ENCODE measurements at regions not wholly inside any gene's neighbourhood (a gene's known extent, or its start where the extent isn't known, plus 50 kb on each side); places are given as distances from the start of the nearest gene placed in this dataset.

DNA sequence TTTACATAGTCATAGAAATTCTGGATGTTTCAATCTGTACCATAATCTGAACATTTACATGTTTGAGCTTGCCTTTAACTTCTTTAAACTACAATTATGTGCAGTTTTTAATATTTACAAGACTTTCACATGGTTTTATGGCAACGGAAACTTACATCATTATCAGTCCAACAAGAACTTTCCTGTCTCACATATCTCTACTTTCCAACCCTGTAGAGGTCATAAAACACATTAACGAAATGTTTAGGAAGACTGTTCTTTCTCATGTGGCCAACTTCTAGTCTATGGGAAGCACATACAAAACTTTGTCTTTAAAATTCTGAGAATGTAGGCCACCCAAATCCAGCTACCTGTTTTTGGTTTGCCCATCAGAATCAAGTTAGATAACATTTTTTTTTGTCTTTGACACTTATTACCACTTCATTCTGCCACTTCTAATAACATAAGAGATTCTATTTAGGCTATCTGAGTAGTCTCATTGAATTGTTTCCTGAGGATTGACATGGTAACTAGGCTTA, 693.2 kb downstream of the KCNJ3 start:
- TF ChIP-seq, protein P1, sequence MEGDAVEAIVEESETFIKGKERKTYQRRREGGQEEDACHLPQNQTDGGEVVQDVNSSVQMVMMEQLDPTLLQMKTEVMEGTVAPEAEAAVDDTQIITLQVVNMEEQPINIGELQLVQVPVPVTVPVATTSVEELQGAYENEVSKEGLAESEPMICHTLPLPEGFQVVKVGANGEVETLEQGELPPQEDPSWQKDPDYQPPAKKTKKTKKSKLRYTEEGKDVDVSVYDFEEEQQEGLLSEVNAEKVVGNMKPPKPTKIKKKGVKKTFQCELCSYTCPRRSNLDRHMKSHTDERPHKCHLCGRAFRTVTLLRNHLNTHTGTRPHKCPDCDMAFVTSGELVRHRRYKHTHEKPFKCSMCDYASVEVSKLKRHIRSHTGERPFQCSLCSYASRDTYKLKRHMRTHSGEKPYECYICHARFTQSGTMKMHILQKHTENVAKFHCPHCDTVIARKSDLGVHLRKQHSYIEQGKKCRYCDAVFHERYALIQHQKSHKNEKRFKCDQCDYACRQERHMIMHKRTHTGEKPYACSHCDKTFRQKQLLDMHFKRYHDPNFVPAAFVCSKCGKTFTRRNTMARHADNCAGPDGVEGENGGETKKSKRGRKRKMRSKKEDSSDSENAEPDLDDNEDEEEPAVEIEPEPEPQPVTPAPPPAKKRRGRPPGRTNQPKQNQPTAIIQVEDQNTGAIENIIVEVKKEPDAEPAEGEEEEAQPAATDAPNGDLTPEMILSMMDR (IDR thresholded peaks at IDR 0.05; ENCODE audit: control insufficient read depth, insufficient read depth, low read depth, low read length, missing control alignments): no peak
- H3K4me3 ChIP-seq (ENCODE audit: control insufficient read depth, low read depth, low read length): no peak overlapping the region
- no peak for DNase-seq (ENCODE audit: low read depth)

DNA sequence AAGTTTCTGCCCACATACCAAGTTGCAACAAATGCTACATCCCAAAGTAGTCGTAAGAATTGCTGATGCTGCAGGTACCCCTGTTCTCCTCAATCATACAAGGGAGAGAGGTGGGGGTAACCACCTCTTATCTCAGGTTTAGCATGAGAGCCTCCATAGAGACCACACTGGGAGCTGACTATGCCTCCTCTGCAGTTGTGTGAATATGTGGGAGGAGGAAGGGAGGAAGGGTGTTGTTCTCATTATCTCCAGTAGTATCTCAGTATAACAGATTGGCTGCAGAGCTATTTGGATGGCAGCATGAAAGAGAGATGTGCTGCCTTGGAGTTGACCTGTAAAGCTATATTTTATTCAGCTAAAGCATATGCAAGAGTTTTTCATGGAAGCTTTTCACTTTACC, 690.7 kb downstream of the KCNJ3 start:
- TF ChIP-seq, protein P1 (IDR thresholded peaks at IDR 0.05; ENCODE audit: control insufficient read depth, insufficient read depth, low read depth, low read length, missing control alignments): no peak
- H3K4me3 ChIP-seq (ENCODE audit: control insufficient read depth, low read depth, low read length): no peak overlapping the region

DNA sequence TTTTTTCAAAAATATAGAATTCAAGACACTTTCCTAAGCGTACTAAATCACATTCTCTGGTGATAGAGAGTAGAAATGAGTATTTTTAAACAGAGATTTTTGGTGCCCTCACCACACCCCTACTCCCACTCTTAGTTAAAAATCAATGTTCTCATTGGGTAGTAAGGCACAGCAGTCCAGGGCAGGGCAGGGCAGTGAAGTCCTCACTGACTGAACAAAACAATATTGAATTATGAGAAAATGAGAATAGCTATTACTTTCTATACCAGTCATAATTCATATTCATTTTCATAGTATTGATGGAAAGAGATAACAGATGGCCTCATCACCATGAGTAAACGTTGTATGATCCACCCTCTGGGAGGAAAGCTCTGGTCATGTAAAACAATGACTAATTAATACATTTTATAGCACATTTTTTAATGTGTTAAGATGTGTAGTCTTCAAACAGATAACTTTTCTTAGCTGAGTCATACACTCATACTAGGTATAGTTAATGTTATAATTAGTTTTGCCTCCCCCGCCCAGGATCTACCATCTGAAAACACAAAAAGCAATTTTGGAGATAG, 686.1 kb downstream of the KCNJ3 start:
- H3K4me3 ChIP-seq (ENCODE audit: control insufficient read depth, low read depth, low read length): no peak overlapping the region
- DNase-seq (ENCODE audit: low read depth): no peak
- TF ChIP-seq, protein P1 (IDR thresholded peaks at IDR 0.05; ENCODE audit: control insufficient read depth, insufficient read depth, low read depth, low read length, missing control alignments): no peak

More for the DNA sequence above, 690.7 kb downstream of the KCNJ3 start:
- no peak for DNase-seq (ENCODE audit: low read depth)

DNA sequence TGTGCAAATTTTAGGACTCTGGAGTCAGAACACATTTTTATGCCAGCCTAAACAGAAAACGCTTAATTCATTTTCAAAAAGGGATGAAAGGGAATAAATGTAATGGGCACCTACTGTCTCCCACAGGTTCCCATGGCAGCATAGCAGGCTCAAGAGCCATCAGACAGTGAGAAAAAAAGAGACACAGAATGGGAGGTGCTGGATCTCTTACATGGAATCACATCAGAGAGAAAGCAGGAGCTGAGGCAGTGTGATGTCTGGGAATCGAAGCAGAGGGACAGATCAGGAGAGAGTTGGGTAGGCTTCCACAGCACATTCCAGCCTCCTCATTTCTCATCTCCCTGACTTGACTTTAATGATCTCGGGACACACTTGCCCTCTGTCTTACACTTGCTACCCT, 684.3 kb downstream of the KCNJ3 start:
- TF ChIP-seq, protein P1 (IDR thresholded peaks at IDR 0.05; ENCODE audit: control insufficient read depth, insufficient read depth, low read depth, low read length, missing control alignments): no peak
- no peak for DNase-seq (ENCODE audit: low read depth)
- H3K4me3 ChIP-seq (ENCODE audit: control insufficient read depth, low read depth, low read length): no peak overlapping the region

DNA sequence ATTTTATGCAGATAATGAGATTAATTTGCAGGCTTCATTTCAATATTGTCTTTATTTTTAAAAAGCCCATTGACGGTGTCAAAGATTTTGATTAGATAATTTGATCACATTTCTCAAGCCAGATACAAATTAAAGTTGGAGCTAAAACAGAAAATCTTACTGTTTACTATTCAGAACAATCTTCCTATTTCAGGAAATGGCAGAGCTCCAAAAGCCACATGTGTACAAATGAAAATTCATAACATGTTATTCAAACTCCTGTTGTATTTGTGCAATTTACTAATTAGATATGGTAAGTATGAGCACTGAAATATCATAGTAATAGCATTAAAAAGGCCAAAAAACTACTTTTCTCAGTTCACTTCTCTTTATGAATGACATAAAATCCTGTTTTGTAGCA, 682.9 kb downstream of the KCNJ3 start:
- no peak overlapping the region for H3K4me3 ChIP-seq (ENCODE audit: control insufficient read depth, low read depth, low read length)
- DNase-seq (ENCODE audit: low read depth): no peak
- TF ChIP-seq, protein P1 (IDR thresholded peaks at IDR 0.05; ENCODE audit: control insufficient read depth, insufficient read depth, low read depth, low read length, missing control alignments): no peak

DNA sequence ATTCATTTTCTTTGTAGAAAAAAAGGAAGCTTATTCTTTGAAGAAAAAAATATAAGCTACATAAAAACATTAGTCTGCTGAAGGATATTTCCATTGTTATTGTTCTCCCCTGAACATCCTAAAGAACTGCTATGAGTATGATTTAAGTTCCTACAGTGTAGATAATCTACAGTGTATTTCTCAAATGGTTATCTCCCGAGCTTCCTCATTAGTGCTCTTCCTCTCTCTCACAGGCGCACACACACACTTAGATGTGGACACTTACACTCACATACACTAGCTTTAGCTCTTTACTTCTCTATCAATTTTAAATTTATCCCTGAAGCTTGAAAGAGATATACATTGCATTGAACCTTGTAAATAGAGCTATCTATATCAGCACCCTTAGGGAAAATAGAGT, 681.0 kb downstream of the KCNJ3 start:
- no peak for DNase-seq (ENCODE audit: low read depth)
- no peak overlapping the region for H3K4me3 ChIP-seq (ENCODE audit: control insufficient read depth, low read depth, low read length)
- TF ChIP-seq, protein P1 (IDR thresholded peaks at IDR 0.05; ENCODE audit: control insufficient read depth, insufficient read depth, low read depth, low read length, missing control alignments): no peak

Measured in AG09309 (cell line).